Caki2 (cell line): ENCODE measurements at regions not wholly inside any gene's neighbourhood (a gene's known extent, or its start where the extent isn't known, plus 50 kb on each side); places are given as distances from the start of the nearest gene placed in this dataset.

Experiments used
- DNase-seq: peaks from one replicate; pipeline ENCODE4 v3.0.0-alpha.2; 2015; ENCODE audit warnings: low read depth
- in situ Hi-C: cut with HindIII; loops from 2 replicates; pipeline ENCODE4 v1.10.0; 2016; ENCODE audit warnings: low sequenced_read_pairs, low pct_unique_long_range_greater_than_20kb, mixed read lengths

- DNase-seq = no peak
- in situ Hi-C loops = no loop called here
Measured at GRCh38 chr7:142560166-142560565, 189.1 kb upstream of the PRSS1 start.

DNA sequence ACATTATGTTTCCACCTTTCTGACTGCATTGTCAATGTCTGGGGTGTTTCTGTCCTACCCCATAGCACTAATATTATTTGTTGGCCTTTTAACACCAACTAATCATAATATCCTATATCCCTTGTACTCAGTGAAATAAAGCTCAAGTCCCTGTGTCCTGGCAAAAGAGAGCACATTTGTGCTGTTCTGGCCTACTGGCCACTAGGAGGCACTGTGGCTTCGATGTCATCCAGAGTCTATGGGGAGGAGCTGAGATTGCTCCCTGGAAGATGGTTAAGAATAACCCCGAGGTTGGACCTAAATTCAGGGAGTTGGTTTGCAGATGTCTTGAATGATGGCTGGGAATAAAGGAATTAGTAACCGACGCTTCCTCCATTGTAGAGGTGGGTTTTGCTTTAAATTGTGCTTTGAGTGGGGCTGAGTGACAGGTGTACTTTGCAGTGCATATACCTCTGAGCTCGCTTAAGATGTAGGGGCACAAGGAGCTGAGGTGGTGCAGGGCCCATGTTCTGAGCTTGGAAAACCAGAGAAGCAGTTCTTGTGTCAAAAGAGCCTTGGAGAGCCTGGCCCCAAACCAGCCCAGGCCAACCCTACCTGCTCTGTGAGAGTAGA lies 191.2 kb upstream of the PRSS1 start:
- in situ Hi-C loops = no loop called here

GRCh38 chr7:142556740-142557139 lies 192.5 kb upstream of the PRSS1 start:
- peak; percentile 67 for DNase-seq
- in situ Hi-C loops = no loop called here

More for the DNA sequence above, 191.2 kb upstream of the PRSS1 start:
- DNase-seq = peak; percentile 29

DNA sequence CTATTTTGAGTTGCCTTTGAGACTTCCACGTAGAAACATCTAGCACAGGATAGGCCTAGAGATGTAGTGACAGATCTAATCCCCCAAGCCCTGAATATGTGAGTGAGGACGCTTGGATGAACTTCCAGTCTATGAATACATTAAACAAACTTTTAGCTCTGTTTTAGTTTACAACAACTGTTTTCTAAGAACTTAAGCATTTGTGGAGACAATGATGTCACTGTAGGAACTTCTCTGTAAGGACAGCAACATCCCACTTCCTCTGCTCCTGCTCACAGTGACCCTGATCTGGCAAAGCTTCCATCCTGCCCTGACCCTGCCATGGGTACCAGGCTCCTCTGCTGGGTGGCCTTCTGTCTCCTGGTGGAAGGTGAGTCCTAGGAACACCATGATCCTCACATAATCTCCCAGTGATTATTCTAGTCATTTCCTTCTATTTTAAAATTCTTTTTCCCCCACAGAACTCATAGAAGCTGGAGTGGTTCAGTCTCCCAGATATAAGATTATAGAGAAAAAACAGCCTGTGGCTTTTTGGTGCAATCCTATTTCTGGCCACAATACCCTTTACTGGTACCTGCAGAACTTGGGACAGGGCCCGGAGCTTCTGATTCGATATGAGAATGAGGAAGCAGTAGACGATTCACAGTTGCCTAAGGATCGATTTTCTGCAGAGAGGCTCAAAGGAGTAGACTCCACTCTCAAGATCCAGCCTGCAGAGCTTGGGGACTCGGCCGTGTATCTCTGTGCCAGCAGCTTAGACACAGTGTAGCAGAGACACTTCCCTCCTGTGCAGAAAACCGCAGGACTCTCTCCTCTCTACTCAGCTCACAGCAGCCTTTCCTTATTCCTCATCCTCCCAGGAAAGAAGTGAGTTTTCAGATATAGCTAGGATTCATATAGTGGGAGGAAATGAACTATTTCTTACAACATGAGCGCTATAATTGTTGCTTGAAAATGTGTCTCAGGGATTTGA lies 194.4 kb upstream of the PRSS1 start:
- in situ Hi-C loops = no loop called here
- DNase-seq = no peak

DNA sequence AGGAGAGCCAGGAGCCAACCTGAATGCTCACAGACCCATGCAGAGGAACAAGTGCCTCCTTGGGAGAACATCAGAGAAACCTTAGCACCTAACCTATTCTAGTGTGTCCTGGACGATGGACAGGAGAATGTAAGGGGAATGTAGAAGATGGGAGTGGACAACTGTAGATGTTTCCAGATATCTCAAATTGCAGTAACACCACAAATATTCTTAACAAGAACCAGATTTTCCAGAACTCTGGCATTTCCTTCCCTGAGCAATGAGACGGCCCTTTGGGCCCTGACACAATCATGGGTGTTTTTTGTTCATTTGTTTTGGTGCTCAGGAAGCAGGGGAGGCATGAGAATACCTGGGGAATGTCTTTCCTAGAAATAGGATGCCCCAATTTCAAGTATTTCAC lies 196.1 kb upstream of the PRSS1 start:
- in situ Hi-C loops = no loop called here
- no peak for DNase-seq

- no peak for DNase-seq
- in situ Hi-C loops = no loop called here
Measured at GRCh38 chr7:142548978-142549377, 200.3 kb upstream of the PRSS1 start.

GRCh38 chr7:142546452-142546851 lies 202.8 kb upstream of the PRSS1 start:
- in situ Hi-C loops = no loop called here
- DNase-seq = no peak

DNA sequence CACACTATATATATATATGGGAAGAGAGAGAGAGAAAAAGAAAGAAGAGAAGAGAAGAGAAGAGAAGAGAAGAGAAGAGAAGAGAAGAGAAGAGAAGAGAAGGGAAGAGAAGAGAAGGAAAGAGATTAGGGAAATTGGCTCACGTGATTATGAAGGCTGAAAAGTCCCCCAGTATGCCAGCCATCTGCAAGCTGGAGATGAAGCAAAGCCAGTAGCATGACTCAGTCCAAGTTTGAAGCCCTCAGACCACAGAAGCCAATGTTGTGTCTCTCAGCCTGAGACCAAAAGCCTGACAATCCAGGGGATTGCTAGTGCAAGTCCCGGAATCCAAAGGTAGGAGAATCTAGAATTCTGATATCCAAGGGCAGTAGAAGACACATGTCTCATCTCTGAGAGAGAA lies 206.3 kb upstream of the PRSS1 start:
- in situ Hi-C loops = no loop called here
- no peak for DNase-seq

DNA sequence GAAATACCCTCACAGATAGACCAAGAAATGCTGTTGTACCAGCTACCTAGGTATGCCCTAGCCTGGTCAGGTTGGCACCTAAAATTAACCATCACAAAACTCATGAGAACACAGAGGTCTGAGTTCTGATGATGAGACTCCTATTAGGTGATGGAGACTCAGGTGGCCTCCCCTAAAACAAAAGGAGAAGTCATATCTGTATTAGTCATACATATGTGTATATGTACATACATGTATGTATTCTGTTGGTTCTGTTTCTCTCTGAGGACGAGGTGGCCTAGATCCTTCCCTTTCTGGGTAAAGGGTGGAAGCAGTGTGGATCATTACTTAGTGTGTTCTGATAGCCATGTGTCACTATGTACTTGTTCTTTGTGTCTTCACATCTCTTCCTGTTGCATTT lies 207.2 kb upstream of the PRSS1 start:
- DNase-seq = no peak
- in situ Hi-C loops = no loop called here

- in situ Hi-C loops = no loop called here
- DNase-seq = no peak
Measured at GRCh38 chr7:142540371-142540770, 208.9 kb upstream of the PRSS1 start.

- in situ Hi-C loops = no loop called here
- no peak for DNase-seq
Measured at GRCh38 chr7:142539901-142540300, 209.4 kb upstream of the PRSS1 start.

DNA sequence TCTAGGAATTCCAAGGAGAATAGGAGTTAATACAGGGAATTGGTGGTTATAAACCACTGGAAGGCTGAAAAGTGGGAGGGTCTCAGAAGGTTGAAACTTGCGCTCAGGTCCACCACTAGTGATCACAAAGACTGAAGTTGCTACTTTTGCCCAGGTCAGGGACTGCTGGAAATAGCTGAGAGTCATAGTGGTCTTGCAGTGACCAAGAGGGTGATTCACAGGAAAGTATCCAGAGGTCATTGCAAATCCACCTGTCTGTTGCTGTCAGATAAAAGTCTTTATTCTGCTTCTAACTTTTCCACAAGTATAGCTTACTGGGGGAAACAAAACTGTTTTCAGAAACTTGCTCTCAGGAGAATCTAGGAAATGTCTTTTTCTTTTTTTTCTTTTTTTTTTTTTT lies 211.5 kb upstream of the PRSS1 start:
- DNase-seq = no peak
- in situ Hi-C loops = no loop called here

DNA sequence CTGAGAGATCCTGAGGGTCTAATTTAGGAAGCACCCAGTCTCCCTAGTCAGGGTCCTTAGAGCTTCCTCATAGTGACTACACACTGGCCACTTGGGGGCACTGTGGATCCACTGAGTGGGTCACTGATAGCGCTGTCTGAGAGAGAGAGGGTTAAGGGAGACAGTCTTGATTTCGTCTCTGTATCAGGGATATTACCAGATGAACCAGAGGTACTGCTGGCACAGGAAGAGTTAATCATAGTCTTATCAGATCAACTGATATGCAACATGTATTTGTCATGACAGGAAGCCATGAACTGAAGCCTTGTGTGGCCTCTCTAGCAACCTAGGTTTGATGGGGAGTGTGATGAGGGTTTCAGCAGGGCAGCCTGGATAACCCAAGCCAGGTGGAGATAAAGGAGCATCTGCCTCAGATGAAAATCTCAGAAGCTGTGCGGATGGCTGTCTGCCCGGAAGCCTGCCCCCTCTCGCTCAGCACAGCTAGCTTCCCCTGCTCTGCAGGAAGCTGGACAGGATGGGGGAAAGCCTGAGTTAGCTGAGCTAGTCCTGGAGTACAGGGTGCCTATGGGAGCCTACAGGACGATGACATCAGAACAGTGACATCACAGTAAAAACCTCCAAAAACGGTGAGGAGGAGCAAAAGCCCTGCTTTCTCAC lies 214.0 kb upstream of the PRSS1 start:
- in situ Hi-C loops = no loop called here
- peak; percentile 51 for DNase-seq

GRCh38 chr7:142534726-142535122 lies 214.5 kb upstream of the PRSS1 start:
- no peak for DNase-seq
- in situ Hi-C loops = no loop called here

DNA sequence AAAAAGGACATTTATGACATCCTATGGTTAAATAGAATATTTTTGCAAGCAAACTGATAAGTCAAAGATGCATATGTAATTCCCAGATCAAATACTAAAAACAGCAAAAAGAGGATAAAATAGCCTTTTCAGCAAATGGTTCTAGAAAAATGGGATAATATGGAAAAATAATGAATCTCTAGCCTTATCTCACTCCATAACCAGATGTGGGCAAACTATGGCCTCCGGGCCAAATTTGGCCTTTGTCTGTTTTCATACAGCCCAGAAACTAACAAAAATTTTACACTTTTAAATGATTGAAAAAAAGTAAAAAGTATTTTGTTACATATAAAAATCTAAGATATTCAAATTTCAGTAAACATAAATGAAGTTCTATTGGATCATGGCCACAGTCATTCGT lies 215.4 kb upstream of the PRSS1 start:
- in situ Hi-C loops = no loop called here
- DNase-seq = no peak

DNA sequence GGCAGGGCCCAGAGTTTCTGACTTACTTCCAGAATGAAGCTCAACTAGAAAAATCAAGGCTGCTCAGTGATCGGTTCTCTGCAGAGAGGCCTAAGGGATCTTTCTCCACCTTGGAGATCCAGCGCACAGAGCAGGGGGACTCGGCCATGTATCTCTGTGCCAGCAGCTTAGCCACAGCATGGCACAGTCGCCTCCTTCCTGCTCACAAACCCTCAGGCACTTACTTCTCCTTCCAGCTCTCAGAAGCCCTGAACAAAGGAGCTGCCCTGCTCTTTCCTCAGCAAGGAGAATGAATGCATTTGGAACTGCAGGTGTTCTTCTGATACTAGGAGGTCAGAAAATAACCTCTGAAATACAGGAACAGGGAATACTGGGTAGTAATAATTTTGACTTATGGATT lies 219.7 kb upstream of the PRSS1 start:
- no peak for DNase-seq

DNA sequence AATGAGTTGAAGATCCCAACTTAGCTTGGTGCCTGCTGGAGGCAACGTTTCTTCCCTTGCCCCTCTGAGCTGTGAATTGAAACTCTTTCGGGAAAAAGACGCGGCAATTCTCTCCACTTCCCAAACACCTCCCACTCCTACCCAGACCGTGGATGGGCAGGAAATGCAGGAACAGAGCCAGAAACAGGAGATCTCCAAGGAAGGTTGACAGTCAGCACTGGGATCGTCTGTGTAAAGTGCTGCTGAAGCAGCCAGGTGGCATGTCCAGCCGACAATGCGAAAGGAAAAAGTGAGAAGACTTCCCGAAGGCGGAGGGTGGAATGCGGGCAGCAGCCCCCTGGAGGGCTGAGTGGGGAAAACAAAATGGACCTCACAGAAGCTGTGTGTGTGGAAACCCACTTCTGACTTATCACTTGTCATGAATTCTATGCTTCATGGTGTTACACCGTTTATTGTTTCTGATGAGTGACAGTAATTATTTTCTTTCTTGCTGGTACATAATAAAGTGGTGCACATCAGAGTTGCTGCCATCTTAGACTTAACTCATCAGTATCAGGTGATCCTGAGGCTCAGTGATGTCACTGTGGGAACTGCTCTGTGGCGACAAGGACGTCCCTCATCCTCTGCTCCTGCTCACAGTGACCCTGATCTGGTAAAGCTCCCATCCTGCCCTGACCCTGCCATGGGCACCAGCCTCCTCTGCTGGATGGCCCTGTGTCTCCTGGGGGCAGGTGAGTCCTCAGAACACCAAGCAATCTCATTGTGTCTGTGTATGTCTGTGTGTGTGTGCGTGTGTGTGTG lies 220.5 kb upstream of the PRSS1 start:
- DNase-seq = no peak
- in situ Hi-C loops = no loop called here

More for the DNA sequence above, 219.7 kb upstream of the PRSS1 start:
- in situ Hi-C loops = no loop called here

DNA sequence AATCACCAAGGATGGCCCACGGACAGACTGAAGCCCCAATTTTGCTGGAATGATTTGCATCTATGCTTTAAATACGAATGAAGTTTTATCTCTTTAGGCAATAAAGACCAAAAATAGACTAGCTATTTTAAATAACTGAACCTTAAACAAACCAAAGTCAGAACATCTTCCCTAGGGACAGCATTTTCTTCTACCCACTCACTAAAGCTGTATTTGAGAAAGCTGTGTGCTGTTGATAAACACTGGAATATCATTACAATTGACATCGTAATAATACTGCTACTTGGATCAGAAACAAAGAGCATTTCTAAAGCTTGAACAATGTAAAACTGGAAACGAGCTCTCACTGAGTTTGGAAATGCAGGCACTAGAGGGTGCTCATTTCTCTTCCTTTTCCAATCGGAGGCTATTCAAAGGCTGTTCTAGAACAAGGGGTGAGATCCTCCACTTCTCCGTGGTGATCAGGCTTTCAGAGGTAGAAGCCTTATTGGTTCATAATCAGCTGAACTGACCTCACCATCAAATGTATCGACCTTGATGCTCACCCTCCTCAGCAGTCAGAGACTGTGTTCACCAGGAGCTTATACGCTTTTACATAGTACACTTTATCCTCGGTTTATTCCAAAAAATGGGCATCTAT lies 225.3 kb upstream of the PRSS1 start:
- no peak for DNase-seq
- in situ Hi-C loops = no loop called here
